ENCODE measurements at regions not wholly inside any gene's neighbourhood (a gene's known extent, or its start where the extent isn't known, plus 50 kb on each side); places are given as distances from the start of the nearest gene placed in this dataset.
"Not testable (repeated sequence)": the region's sequence is repeated elsewhere in the genome, so short reads cannot be mapped to it uniquely, and the experiment has no call there.

GRCh38 chr15:83378921-83379578 is 68.1 kb upstream of the SH3GL3 start:
- no peak for TF ChIP-seq CTCF (IDR thresholded peaks at IDR 0.05)
- intact Hi-C loops (cut with DNase I), result no loop called here
- Histone ChIP-seq H3K9me3 (no peaks in the 10 kb centered on the region), H3K27ac (no peak overlapping the region), H3K4me3 (no peak overlapping the region), H3K27me3 (peaks cover 52% of the 10 kb centered on the region), H3K36me3 (no peaks in the 10 kb centered on the region), H3K4me1 (no peaks in the 10 kb centered on the region)
- ATAC-seq (peak; percentile 16), DNase-seq (no peak)

GRCh38 chr15:83379579-83379959 is 67.6 kb upstream of the SH3GL3 start:
- no peak for DNase-seq
- peak; percentile 43 for ATAC-seq

GRCh38 chr15:83380059-83380458 is 67.1 kb upstream of the SH3GL3 start:
- intact Hi-C loops (cut with DNase I), result no loop called here

More at GRCh38 chr15:83379579-83379959, 67.6 kb upstream of the SH3GL3 start:
- Histone ChIP-seq H3K4me1 (no peaks in the 10 kb centered on the region), H3K27ac (no peak overlapping the region), H3K4me3 (no peak overlapping the region), H3K9me3 (no peaks in the 10 kb centered on the region), H3K27me3 (peaks cover 47% of the 10 kb centered on the region), H3K36me3 (no peaks in the 10 kb centered on the region)
- intact Hi-C loops (cut with DNase I), result no loop called here
- TF ChIP-seq CTCF (IDR thresholded peaks at IDR 0.05), result no peak

GRCh38 chr15:83380682-83381081 is 66.5 kb upstream of the SH3GL3 start:
- intact Hi-C loops (cut with DNase I), result no loop called here
- H3K27ac ChIP-seq, result no peak overlapping the region
- peaks cover 44% of the 10 kb centered on the region for H3K27me3 ChIP-seq
- ATAC-seq, result peak; percentile 88
- peak; percentile 70 for DNase-seq
- H3K9me3 ChIP-seq, result no peaks in the 10 kb centered on the region
- no peak overlapping the region for H3K4me3 ChIP-seq
- TF ChIP-seq CTCF (IDR thresholded peaks at IDR 0.05), result peak; percentile 34
- H3K4me1 ChIP-seq, result no peaks in the 10 kb centered on the region
- H3K36me3 ChIP-seq, result no peaks in the 10 kb centered on the region

More at GRCh38 chr15:83380059-83380458, 67.1 kb upstream of the SH3GL3 start:
- Histone ChIP-seq H3K27me3 (peaks cover 44% of the 10 kb centered on the region), H3K4me1 (no peaks in the 10 kb centered on the region), H3K4me3 (no peak overlapping the region), H3K27ac (no peak overlapping the region), H3K36me3 (no peaks in the 10 kb centered on the region), H3K9me3 (no peaks in the 10 kb centered on the region)
- no peak for TF ChIP-seq CTCF (IDR thresholded peaks at IDR 0.05)
- ATAC-seq, result no peak
- DNase-seq, result no peak

- H3K36me3 ChIP-seq; ATAC-seq; H3K27ac ChIP-seq; H3K9me3 ChIP-seq; intact Hi-C loops (cut with DNase I); H3K4me3 ChIP-seq; H3K4me1 ChIP-seq; DNase-seq: not testable (repeated sequence)
- peaks cover 33% of the 10 kb centered on the region for H3K27me3 ChIP-seq
These were observed 63.5 kb upstream of the SH3GL3 start for GRCh38 chr15:83383608-83384139.

- Histone ChIP-seq H3K4me3 (no peak overlapping the region), H3K9me3 (no peaks in the 10 kb centered on the region), H3K36me3 (no peaks in the 10 kb centered on the region), H3K4me1 (no peaks in the 10 kb centered on the region), H3K27ac (no peak overlapping the region), H3K27me3 (peaks cover 13% of the 10 kb centered on the region)
- ATAC-seq (no peak), DNase-seq (no peak)
- intact Hi-C loops (cut with DNase I), result no loop called here
- TF ChIP-seq CTCF (IDR thresholded peaks at IDR 0.05), result no peak
These were observed 51.0 kb upstream of the SH3GL3 start for GRCh38 chr15:83396101-83396500.
